H1 (cell line): ENCODE measurements at regions not wholly inside any gene's neighbourhood (a gene's known extent, or its start where the extent isn't known, plus 50 kb on each side); places are given as distances from the start of the nearest gene placed in this dataset.

Experiments
- CTCF ChIA-PET: fragments of 300-600 bp; sonication (Branson Sonifier 250); formaldehyde crosslinking; loops from one replicate; lab custom pipeline; 2021; ENCODE audit not compliant: partially characterized antibody; lab: Charles Lee
- POLR2A ChIA-PET: fragments of 300-600 bp; sonication (Branson Sonifier 250); formaldehyde crosslinking; loops from one replicate; lab custom pipeline; 2021; ENCODE audit warnings: inconsistent platforms; ENCODE audit not compliant: partially characterized antibody; lab: Charles Lee
- DNase-seq, 2 experiments: peaks; one replicate each; pipeline versions ENCODE4 v3.0.0 to v3.0.0-alpha.2; 2010 to 2022; ENCODE audit warnings: low spot score in 2 of 2, low read depth in 1 of 2, mixed read lengths in 1 of 2
- FAIRE-seq: peaks from 2 replicates; lab custom pipeline; 2011; peaks lifted over from hg19 to GRCh38; lab: Jason Lieb, UNC
- H2AFZ ChIP-seq: 2 replicates; pipeline ENCODE4 v1.8.1; 2012; ENCODE audit warnings: low read length, inconsistent platforms
- H2AK5ac ChIP-seq: 2 replicates; pipeline ENCODE4 v1.6.1; 2013; ENCODE audit warnings: low read depth, low read length
- H2BK120ac ChIP-seq: replicated peaks from 2 replicates; pipeline ENCODE3; 2013; ENCODE audit warnings: low read depth, low read length, inconsistent platforms
- H2BK12ac ChIP-seq: 2 replicates; pipeline ENCODE4 v1.6.1; 2013; ENCODE audit warnings: low read depth, low read length
- H2BK15ac ChIP-seq: 2 replicates; pipeline ENCODE4 v1.6.1; 2013; ENCODE audit warnings: low read length
- H2BK20ac ChIP-seq: 2 replicates; pipeline ENCODE4 v1.6.1; 2013; ENCODE audit warnings: low read length
- H2BK5ac ChIP-seq: 2 replicates; pipeline ENCODE4 v1.6.1; 2013; ENCODE audit warnings: low read depth, low read length
- H3K14ac ChIP-seq: 2 replicates; pipeline ENCODE4 v1.6.1; 2013; ENCODE audit warnings: inconsistent platforms; ENCODE audit not compliant: insufficient read length
- H3K18ac ChIP-seq: 2 replicates; pipeline ENCODE4 v1.6.1; 2013; ENCODE audit warnings: low read length; ENCODE audit errors: extremely low read depth
- H3K23ac ChIP-seq: 2 replicates; pipeline ENCODE4 v1.6.1; 2013; ENCODE audit warnings: inconsistent platforms; ENCODE audit not compliant: insufficient read length
- H3K23me2 ChIP-seq: 2 replicates; pipeline ENCODE4 v1.6.1; 2013; ENCODE audit warnings: low read depth, low read length
- H3K27ac ChIP-seq: 2 replicates; pipeline ENCODE4 v1.6.1; 2011; ENCODE audit warnings: low read depth, low read length, inconsistent platforms
- H3K27me3 ChIP-seq, 4 experiments: replicated peaks in 1 of 4; 1 replicate in 1 of 4; 2 replicates in 3 of 4; pipeline versions ENCODE4 v1.6.1 to v1.8.1; 2011 to 2013; ENCODE audit warnings: low read length in 3 of 4, mild to moderate bottlenecking in 3 of 4, inconsistent platforms in 2 of 4, mixed read lengths in 2 of 4, moderate library complexity in 1 of 4; ENCODE audit not compliant: control insufficient read depth in 3 of 4, insufficient read depth in 3 of 4; ENCODE audit errors: extremely low read depth in 1 of 4
- H3K36me3 ChIP-seq, 4 experiments: 2 replicates each; pipeline versions ENCODE4 v1.6.1 to v1.8.1; 2011 to 2013; ENCODE audit warnings: mild to moderate bottlenecking in 4 of 4, low read length in 3 of 4, moderate library complexity in 2 of 4, control low read depth in 1 of 4, inconsistent platforms in 1 of 4; ENCODE audit not compliant: insufficient read depth in 4 of 4, control insufficient read depth in 2 of 4
- H3K4ac ChIP-seq: replicated peaks from 2 replicates; pipeline ENCODE3; 2013; ENCODE audit warnings: low read length, low read depth, mixed read lengths, inconsistent platforms; ENCODE audit not compliant: insufficient read length
- H3K4me1 ChIP-seq, 4 experiments: replicated peaks in 1 of 4; 1 replicate in 1 of 4; 2 replicates in 3 of 4; pipeline versions ENCODE4 v1.6.1 to v1.8.1; 2011 to 2013; ENCODE audit warnings: low read length in 3 of 4, inconsistent platforms in 2 of 4, mixed read lengths in 1 of 4; ENCODE audit not compliant: insufficient read depth in 4 of 4, control insufficient read depth in 3 of 4
- H3K4me2 ChIP-seq, 2 experiments: 2 replicates each; pipeline versions ENCODE4 v1.6.1 to v1.8.1; 2011 to 2013; ENCODE audit warnings: low read depth in 2 of 2, low read length in 2 of 2, control low read depth in 1 of 2, inconsistent platforms in 1 of 2, mild to moderate bottlenecking in 1 of 2; ENCODE audit not compliant: insufficient read depth in 1 of 2
- H3K4me3 ChIP-seq, 4 experiments: fragments of 200-600, 300-600 bp in 1 of 4; sonication (generic), shearing (Covaris generic), sonication (Bioruptor Twin) in 1 of 4; 2 replicates each; pipeline versions ENCODE4 v1.5.1 to v1.8.1; 2011 to 2016; ENCODE audit warnings: low read length in 4 of 4, low read depth in 3 of 4, control low read depth in 2 of 4, inconsistent platforms in 2 of 4, mild to moderate bottlenecking in 2 of 4, mixed read lengths in 1 of 4, moderate library complexity in 1 of 4; ENCODE audit not compliant: insufficient read depth in 2 of 4; ENCODE audit errors: extremely low read depth in 1 of 4
- H3K56ac ChIP-seq: replicated peaks from 2 replicates; pipeline ENCODE3; 2013; ENCODE audit warnings: low read depth, mild to moderate bottlenecking, mixed read lengths, low read length, inconsistent platforms; ENCODE audit not compliant: insufficient read length
- H3K79me1 ChIP-seq: 2 replicates; pipeline ENCODE4 v1.6.1; 2013; ENCODE audit warnings: low read depth, low read length, control low read depth
- H3K79me2 ChIP-seq, 2 experiments: 2 replicates each; pipeline versions ENCODE4 v1.6.1 to v1.8.1; 2012 to 2013; ENCODE audit warnings: low read length in 2 of 2, mild to moderate bottlenecking in 2 of 2, inconsistent platforms in 1 of 2; ENCODE audit not compliant: insufficient read depth in 2 of 2, control insufficient read depth in 1 of 2
- H3K9ac ChIP-seq, 4 experiments: replicated peaks in 1 of 4; 1 replicate in 1 of 4; 2 replicates in 3 of 4; pipeline versions ENCODE4 v1.6.1 to v1.8.1; 2011 to 2013; ENCODE audit warnings: low read depth in 3 of 4, low read length in 3 of 4, control low read depth in 2 of 4, mild to moderate bottlenecking in 2 of 4, moderate library complexity in 2 of 4, inconsistent platforms in 1 of 4; ENCODE audit errors: extremely low read depth in 1 of 4
- H3K9me3 ChIP-seq, 2 experiments: 2 replicates each; pipeline versions ENCODE4 v1.6.1 to v1.8.1; 2012 to 2013; ENCODE audit warnings: mild to moderate bottlenecking in 2 of 2, moderate library complexity in 2 of 2, control low read depth in 1 of 2, inconsistent platforms in 1 of 2, low read depth in 1 of 2, low read length in 1 of 2, mixed read lengths in 1 of 2; ENCODE audit not compliant: insufficient read depth in 2 of 2
- H4K20me1 ChIP-seq, 2 experiments: replicated peaks in 1 of 2; 2 replicates each; pipeline versions ENCODE3 to v1.8.1; 2011 to 2013; ENCODE audit warnings: inconsistent platforms in 2 of 2, low read length in 2 of 2, mild to moderate bottlenecking in 1 of 2; ENCODE audit not compliant: insufficient read depth in 2 of 2, control insufficient read depth in 1 of 2
- H4K5ac ChIP-seq: 2 replicates; pipeline ENCODE4 v1.6.1; 2013; ENCODE audit warnings: low read length, low read depth, mixed read lengths, inconsistent platforms; ENCODE audit not compliant: insufficient read length
- H4K8ac ChIP-seq: 2 replicates; pipeline ENCODE4 v1.8.0; 2013; ENCODE audit warnings: mild to moderate bottlenecking, moderate library complexity, low read length, inconsistent platforms; ENCODE audit not compliant: insufficient read depth; ENCODE audit errors: extremely low read depth
- H4K91ac ChIP-seq: replicated peaks from 2 replicates; pipeline ENCODE3; 2013; ENCODE audit warnings: low read length, mixed read lengths, inconsistent platforms; ENCODE audit not compliant: insufficient read length
- BACH1 ChIP-seq: IDR thresholded peaks from 2 replicates; pipeline ENCODE4 v1.6.1; 2012; ENCODE audit warnings: low read length, improper control_type of control experiment
- CTCF ChIP-seq, 3 experiments: IDR thresholded peaks; 1 replicate in 2 of 3; 2 replicates in 1 of 3; pipeline versions ENCODE4 v1.5.1 to v1.6.1; 2011; ENCODE audit warnings: low read length in 3 of 3, mild to moderate bottlenecking in 3 of 3, inconsistent platforms in 2 of 3, low read depth in 1 of 3, moderate library complexity in 1 of 3; ENCODE audit not compliant: insufficient read depth in 1 of 3; ENCODE audit errors: control extremely low read depth in 1 of 3
- HDAC2 ChIP-seq, 2 experiments: fragments of 300-600 bp in 1 of 2; sonication (generic) in 1 of 2; IDR thresholded peaks; 2 replicates each; pipeline ENCODE4 v1.6.1; 2011 to 2012; ENCODE audit warnings: low read depth in 2 of 2, low read length in 2 of 2, mild to moderate bottlenecking in 2 of 2, moderate library complexity in 2 of 2, borderline replicate concordance in 1 of 2, inconsistent platforms in 1 of 2
- KDM4A ChIP-seq: IDR thresholded peaks from one replicate; pipeline ENCODE4 v1.7.1; 2012; ENCODE audit warnings: low read depth, mild to moderate bottlenecking, moderate library complexity, low read length, inconsistent platforms; ENCODE audit not compliant: severe bottlenecking
- POLR2A ChIP-seq, 2 experiments: IDR thresholded peaks; 1 replicate in 1 of 2; 2 replicates in 1 of 2; pipeline ENCODE4 v1.6.1; 2011; ENCODE audit warnings: low read depth in 2 of 2, low read length in 2 of 2, mild to moderate bottlenecking in 2 of 2; ENCODE audit errors: control extremely low read depth in 1 of 2
- POLR2AphosphoS5 ChIP-seq: IDR thresholded peaks from 2 replicates; pipeline ENCODE4 v1.6.1; 2011; ENCODE audit warnings: low read depth, low read length
- TAF7 ChIP-seq: optimal IDR thresholded peaks from 2 replicates; pipeline ENCODE3; 2011; ENCODE audit warnings: low read depth, mild to moderate bottlenecking, inconsistent platforms, low read length, moderate library complexity, borderline replicate concordance
- WGBS, 2 experiments: shearing (Covaris generic) in 1 of 2; methylation state at CpG; one replicate each; pipeline versions ENCODE4 v1.1.6 to v1.1.7; 2013 to 2015; ENCODE audit warnings: low lambda C conversion rate in 2 of 2, mixed read lengths in 2 of 2, inconsistent platforms in 1 of 2, low coverage in 1 of 2, missing lambda C conversion rate in 1 of 2; ENCODE audit not compliant: insufficient replicate concordance in 2 of 2, insufficient coverage in 1 of 2, insufficient read length in 1 of 2; ENCODE audit errors: extremely low coverage in 1 of 2, missing lambda C conversion rate in 1 of 2; 5-methylcytosine and 5-hydroxymethylcytosine counted together

- H2BK20ac ChIP-seq, result no peak overlapping the region
- H2BK5ac ChIP-seq, result no peak overlapping the region
- no peaks in the 10 kb centered on the region for H3K4me1 ChIP-seq
- no peak overlapping the region for H3K56ac ChIP-seq
- H2BK12ac ChIP-seq, result no peak overlapping the region
- no peak overlapping the region for H3K9ac ChIP-seq
- no peak overlapping the region for H2BK15ac ChIP-seq
- H4K91ac ChIP-seq, result no peak overlapping the region
- peaks cover 0 to 4% of the 10 kb centered on the region in 2 experiments for H4K20me1 ChIP-seq
- no peak overlapping the region for H3K14ac ChIP-seq
- no peak for FAIRE-seq
- POLR2A ChIA-PET, result no interaction called here
- no peak overlapping the region for H3K4ac ChIP-seq
- H3K23me2 ChIP-seq, result no peaks in the 10 kb centered on the region
- no peak overlapping the region for H2AK5ac ChIP-seq
- no peak overlapping the region for H2AFZ ChIP-seq
- H3K79me2 ChIP-seq, result no peaks in the 10 kb centered on the region
- H3K36me3 ChIP-seq, result no peaks in the 10 kb centered on the region
- no peak overlapping the region for H3K4me2 ChIP-seq
- H3K9me3 ChIP-seq, result no peaks in the 10 kb centered on the region
- no peak for TF ChIP-seq POLR2A (IDR thresholded peaks at IDR 0.05; ENCODE audit: control extremely low read depth in 1 of 2, low read depth in 2 of 2, low read length in 2 of 2)
- TF ChIP-seq TAF7, result no peak
- no peak for TF ChIP-seq POLR2AphosphoS5
- no peak for TF ChIP-seq HDAC2 (IDR thresholded peaks at IDR 0.05; ENCODE audit: borderline replicate concordance in 1 of 2, low read depth in 2 of 2, low read length in 2 of 2)
- no peak for TF ChIP-seq CTCF (IDR thresholded peaks at IDR 0.05; ENCODE audit: control extremely low read depth in 1 of 3, insufficient read depth in 1 of 3, low read depth in 1 of 3, low read length in 3 of 3)
- TF ChIP-seq KDM4A, result no peak
- TF ChIP-seq BACH1, result no peak
- H3K4me3 ChIP-seq, result no peak overlapping the region
- H3K27ac ChIP-seq, result no peak overlapping the region
- H2BK120ac ChIP-seq, result no peak overlapping the region
- H3K18ac ChIP-seq, result no peak overlapping the region
- H3K79me1 ChIP-seq, result no peaks in the 10 kb centered on the region
- no peak overlapping the region for H3K23ac ChIP-seq
- CTCF ChIA-PET, result interaction anchor here (0.6 to 1.0 kb wide), 2 partner anchors 11 to 1127 kb away, joined by 3 read pairs; no protein-coding TSS in a partner anchor
- H4K5ac ChIP-seq, result no peak overlapping the region
- WGBS, 2 experiments, result 87% methylated on average over 4 of the region's 4 CpGs; no CpG with 5 or more reads in 1 of the 2 experiments
- no peak overlapping the region for H4K8ac ChIP-seq
- no peak for DNase-seq
- H3K27me3 ChIP-seq, result no peaks in the 10 kb centered on the region
Measured at GRCh38 chrX:39401483-39402110, 600.3 kb downstream of the MID1IP1 start.
